ENCODE measurements at regions not wholly inside any gene's neighbourhood (a gene's known extent, or its start where the extent isn't known, plus 50 kb on each side); places are given as distances from the start of the nearest gene placed in this dataset.

GRCh38 chr21:41080485-41081121, 87.4 kb upstream of the BACE2 start:
- DNase-seq (ENCODE audit: low spot score), result no peak
- TF ChIP-seq, protein P1, sequence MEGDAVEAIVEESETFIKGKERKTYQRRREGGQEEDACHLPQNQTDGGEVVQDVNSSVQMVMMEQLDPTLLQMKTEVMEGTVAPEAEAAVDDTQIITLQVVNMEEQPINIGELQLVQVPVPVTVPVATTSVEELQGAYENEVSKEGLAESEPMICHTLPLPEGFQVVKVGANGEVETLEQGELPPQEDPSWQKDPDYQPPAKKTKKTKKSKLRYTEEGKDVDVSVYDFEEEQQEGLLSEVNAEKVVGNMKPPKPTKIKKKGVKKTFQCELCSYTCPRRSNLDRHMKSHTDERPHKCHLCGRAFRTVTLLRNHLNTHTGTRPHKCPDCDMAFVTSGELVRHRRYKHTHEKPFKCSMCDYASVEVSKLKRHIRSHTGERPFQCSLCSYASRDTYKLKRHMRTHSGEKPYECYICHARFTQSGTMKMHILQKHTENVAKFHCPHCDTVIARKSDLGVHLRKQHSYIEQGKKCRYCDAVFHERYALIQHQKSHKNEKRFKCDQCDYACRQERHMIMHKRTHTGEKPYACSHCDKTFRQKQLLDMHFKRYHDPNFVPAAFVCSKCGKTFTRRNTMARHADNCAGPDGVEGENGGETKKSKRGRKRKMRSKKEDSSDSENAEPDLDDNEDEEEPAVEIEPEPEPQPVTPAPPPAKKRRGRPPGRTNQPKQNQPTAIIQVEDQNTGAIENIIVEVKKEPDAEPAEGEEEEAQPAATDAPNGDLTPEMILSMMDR (IDR thresholded peaks at IDR 0.05; ENCODE audit: extremely low read depth, missing control alignments), result no peak

- no peak for DNase-seq (ENCODE audit: low spot score)
- TF ChIP-seq, protein P1 (IDR thresholded peaks at IDR 0.05; ENCODE audit: extremely low read depth, missing control alignments), result no peak
Observed at GRCh38 chr21:41086569-41086968, 81.4 kb upstream of the BACE2 start.

DNA sequence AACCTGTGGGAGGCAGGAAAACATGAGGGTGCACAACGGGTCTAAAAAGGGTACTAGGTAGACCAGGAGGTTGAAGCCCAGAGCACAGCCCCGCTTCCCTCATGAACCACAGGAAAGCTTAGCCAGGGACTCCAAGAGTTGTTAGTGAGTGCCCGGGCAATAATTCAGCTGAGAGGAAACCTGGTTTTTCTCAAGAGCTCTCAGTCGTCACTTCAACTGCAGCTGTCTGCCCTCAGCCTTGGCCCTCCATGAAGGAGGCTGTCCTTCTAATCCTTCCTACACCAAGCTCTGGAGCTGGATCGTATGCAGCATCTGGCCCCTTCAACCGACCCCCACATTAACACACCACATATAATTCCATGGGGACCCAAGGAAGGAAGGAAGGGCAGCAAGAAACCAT, 77.0 kb upstream of the BACE2 start:
- TF ChIP-seq, protein P1 (IDR thresholded peaks at IDR 0.05; ENCODE audit: extremely low read depth, missing control alignments), result no peak
- DNase-seq (ENCODE audit: low spot score), result no peak

DNA sequence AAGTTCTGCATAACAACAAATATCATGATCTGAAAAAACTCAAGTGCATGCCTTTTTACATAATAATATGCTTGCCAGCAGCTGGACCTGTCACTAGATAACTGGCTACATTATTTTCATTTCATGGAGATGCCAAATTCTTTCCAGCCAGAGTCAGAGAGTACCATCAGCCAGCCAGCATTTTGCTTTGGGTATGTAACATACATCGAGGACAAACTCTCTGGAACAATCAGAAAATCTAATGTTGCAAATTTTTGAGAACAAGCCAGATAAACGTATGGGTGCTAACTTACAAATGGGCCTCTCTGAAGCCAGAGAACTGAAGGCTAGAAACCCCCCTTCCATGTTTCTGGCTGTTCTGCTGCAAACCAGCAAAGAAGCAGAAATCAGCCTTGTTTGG, 76.3 kb upstream of the BACE2 start:
- no peak for DNase-seq (ENCODE audit: low spot score)
- TF ChIP-seq, protein P1 (IDR thresholded peaks at IDR 0.05; ENCODE audit: extremely low read depth, missing control alignments), result no peak

DNA sequence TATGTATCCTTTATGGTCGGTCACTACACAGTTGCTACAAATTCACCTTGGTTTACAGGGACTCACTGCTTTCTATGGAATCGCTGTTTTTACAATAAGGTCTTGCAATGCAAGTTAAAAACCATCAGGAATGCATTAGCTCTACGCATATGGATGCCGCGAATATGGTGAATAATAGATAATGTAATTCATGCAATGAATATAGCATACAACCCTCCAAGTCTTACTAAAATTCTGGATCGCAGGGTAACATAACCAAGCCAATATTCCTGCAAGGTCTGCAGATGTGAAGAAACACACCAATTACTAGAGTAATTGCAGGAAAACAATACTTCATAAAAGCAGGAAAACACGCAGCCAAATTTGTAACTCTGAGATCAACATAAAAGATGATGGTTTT, 75.6 kb upstream of the BACE2 start:
- no peak for DNase-seq (ENCODE audit: low spot score)
- TF ChIP-seq, protein P1 (IDR thresholded peaks at IDR 0.05; ENCODE audit: extremely low read depth, missing control alignments), result no peak

- no peak for DNase-seq (ENCODE audit: low spot score)
- TF ChIP-seq, protein P1 (IDR thresholded peaks at IDR 0.05; ENCODE audit: extremely low read depth, missing control alignments), result no peak
Observed at GRCh38 chr21:41095983-41096382, 72.0 kb upstream of the BACE2 start.

GRCh38 chr21:41098076-41098475, 69.9 kb upstream of the BACE2 start:
- TF ChIP-seq, protein P1 (IDR thresholded peaks at IDR 0.05; ENCODE audit: extremely low read depth, missing control alignments), result no peak
- no peak for DNase-seq (ENCODE audit: low spot score)

Measured in GM20000 (cell line).